ENCODE measurements at regions not wholly inside any gene's neighbourhood (a gene's known extent, or its start where the extent isn't known, plus 50 kb on each side); places are given as distances from the start of the nearest gene placed in this dataset.

DNA sequence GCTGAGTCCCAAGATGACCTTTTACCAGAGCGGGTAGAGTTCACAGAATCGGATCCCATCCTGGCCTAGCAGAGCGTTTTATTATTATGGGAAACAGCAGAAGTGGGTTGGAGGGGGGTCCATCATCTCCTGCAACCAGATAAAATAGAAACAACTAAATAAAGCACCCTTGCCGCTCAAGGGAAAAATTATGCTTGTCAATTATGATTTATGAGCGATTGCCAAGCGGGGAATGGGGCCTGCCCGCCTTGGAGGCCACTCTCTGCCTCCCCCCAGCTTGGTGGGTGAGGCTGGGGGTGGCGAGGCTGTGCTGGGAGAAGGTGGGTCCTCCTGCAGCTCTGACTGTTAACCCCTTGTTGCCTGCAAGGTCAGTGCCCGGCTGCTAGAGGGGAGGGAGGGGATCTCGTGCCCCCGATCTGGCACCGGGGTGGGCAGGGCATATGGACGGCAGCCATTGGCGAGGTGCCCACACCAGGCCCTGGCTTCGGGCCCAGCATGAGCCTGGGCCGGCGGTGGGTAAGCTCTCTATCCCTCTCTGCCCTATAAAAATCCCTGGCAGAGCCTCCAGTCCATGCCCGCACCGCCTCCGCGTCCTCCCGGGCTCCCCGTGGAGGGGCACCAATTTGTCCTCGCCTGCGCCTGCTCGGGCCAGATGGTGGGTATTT, 129.1 kb downstream of the URI1 start (continued):
- TF ChIP-seq RFX5 (IDR thresholded peaks at IDR 0.05; ENCODE audit: borderline replicate concordance, low read depth, low read length): no peak

All from H1 (cell line).